ENCODE measurements at regions not wholly inside any gene's neighbourhood (a gene's known extent, or its start where the extent isn't known, plus 50 kb on each side); places are given as distances from the start of the nearest gene placed in this dataset.
A peak's percentile ranks its signal among the peaks of the same experiment; 100 is the strongest.

DNA sequence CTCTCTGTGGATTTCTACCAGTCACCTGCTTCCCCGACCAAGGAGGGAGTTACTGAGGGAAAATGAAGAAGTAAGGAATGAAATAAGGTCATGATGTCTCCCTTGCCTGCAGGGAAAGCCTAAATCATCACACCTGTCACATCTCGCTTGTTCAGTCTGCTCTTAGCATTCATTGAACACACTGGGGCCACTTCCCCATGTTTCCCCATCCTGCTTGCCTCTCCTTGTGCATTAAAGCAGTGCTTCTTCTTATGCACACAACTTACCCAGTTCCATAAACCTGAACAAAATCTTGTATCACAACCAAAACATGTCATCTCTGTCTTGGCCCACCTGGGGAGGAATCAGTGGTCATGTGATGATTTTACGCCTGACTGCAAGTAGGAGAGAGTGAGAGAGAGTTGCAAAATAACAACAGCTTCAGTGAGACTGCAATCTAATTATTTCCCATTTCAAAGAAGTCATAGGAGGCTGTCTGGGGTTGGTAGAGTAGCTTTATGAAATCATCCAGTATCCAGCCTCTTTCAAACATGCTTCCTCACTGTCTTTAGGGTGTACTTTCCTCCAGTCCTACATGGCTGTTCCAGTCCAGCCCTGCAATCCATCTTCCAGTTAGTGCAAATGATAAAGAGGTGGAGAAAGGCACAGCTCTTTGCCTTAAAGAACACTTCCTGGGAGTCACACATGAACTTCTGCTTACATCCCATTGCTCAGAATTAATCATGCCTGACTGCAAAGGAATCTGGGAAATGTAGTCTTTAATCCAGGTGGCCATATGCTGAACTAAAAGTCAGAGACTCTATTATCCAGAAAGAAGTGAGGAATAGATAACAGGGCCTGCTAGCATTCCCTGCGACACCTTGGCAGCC, 220.1 kb downstream of the HAUS1 start (continued):
- TF ChIP-seq, protein P1, sequence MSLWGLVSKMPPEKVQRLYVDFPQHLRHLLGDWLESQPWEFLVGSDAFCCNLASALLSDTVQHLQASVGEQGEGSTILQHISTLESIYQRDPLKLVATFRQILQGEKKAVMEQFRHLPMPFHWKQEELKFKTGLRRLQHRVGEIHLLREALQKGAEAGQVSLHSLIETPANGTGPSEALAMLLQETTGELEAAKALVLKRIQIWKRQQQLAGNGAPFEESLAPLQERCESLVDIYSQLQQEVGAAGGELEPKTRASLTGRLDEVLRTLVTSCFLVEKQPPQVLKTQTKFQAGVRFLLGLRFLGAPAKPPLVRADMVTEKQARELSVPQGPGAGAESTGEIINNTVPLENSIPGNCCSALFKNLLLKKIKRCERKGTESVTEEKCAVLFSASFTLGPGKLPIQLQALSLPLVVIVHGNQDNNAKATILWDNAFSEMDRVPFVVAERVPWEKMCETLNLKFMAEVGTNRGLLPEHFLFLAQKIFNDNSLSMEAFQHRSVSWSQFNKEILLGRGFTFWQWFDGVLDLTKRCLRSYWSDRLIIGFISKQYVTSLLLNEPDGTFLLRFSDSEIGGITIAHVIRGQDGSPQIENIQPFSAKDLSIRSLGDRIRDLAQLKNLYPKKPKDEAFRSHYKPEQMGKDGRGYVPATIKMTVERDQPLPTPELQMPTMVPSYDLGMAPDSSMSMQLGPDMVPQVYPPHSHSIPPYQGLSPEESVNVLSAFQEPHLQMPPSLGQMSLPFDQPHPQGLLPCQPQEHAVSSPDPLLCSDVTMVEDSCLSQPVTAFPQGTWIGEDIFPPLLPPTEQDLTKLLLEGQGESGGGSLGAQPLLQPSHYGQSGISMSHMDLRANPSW (CRISPR knock-in tag; IDR thresholded peaks at IDR 0.05), result no peak
- TF ChIP-seq, protein P2, sequence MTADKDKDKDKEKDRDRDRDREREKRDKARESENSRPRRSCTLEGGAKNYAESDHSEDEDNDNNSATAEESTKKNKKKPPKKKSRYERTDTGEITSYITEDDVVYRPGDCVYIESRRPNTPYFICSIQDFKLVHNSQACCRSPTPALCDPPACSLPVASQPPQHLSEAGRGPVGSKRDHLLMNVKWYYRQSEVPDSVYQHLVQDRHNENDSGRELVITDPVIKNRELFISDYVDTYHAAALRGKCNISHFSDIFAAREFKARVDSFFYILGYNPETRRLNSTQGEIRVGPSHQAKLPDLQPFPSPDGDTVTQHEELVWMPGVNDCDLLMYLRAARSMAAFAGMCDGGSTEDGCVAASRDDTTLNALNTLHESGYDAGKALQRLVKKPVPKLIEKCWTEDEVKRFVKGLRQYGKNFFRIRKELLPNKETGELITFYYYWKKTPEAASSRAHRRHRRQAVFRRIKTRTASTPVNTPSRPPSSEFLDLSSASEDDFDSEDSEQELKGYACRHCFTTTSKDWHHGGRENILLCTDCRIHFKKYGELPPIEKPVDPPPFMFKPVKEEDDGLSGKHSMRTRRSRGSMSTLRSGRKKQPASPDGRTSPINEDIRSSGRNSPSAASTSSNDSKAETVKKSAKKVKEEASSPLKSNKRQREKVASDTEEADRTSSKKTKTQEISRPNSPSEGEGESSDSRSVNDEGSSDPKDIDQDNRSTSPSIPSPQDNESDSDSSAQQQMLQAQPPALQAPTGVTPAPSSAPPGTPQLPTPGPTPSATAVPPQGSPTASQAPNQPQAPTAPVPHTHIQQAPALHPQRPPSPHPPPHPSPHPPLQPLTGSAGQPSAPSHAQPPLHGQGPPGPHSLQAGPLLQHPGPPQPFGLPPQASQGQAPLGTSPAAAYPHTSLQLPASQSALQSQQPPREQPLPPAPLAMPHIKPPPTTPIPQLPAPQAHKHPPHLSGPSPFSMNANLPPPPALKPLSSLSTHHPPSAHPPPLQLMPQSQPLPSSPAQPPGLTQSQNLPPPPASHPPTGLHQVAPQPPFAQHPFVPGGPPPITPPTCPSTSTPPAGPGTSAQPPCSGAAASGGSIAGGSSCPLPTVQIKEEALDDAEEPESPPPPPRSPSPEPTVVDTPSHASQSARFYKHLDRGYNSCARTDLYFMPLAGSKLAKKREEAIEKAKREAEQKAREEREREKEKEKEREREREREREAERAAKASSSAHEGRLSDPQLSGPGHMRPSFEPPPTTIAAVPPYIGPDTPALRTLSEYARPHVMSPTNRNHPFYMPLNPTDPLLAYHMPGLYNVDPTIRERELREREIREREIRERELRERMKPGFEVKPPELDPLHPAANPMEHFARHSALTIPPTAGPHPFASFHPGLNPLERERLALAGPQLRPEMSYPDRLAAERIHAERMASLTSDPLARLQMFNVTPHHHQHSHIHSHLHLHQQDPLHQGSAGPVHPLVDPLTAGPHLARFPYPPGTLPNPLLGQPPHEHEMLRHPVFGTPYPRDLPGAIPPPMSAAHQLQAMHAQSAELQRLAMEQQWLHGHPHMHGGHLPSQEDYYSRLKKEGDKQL (CRISPR knock-in tag; IDR thresholded peaks at IDR 0.05; ENCODE audit: borderline replicate concordance), result no peak
- TF ChIP-seq ZNF696 (CRISPR knock-in tag; conservative IDR thresholded peaks at IDR 0.05) (no peak), C11orf30 (IDR thresholded peaks at IDR 0.05; ENCODE audit: low read depth) (no peak), BRD4 (IDR thresholded peaks at IDR 0.05) (no peak), ZNF75A (CRISPR knock-in tag; IDR thresholded peaks at IDR 0.05) (no peak), KLF1 (tag; IDR thresholded peaks at IDR 0.05) (no peak), ZNF780A (CRISPR knock-in tag; IDR thresholded peaks at IDR 0.05) (no peak), IRF2 (CRISPR knock-in tag; IDR thresholded peaks at IDR 0.05) (no peak), ZNF695 (CRISPR knock-in tag; IDR thresholded peaks at IDR 0.05) (no peak), ELF1 (tag; IDR thresholded peaks at IDR 0.05) (peak; percentile 51; the same call in 1 of the 2 replicates), RBBP5 (IDR thresholded peaks at IDR 0.05; ENCODE audit: borderline replicate concordance, insufficient read depth, low read length, poor library complexity, severe bottlenecking) (no peak), ZNF76 (CRISPR knock-in tag; IDR thresholded peaks at IDR 0.05; ENCODE audit: borderline replicate concordance) (no peak), CEBPG (CRISPR knock-in tag; IDR thresholded peaks at IDR 0.05) (0 out of 2 replicates have a peak, but pooled peaks have one; percentile 30), CEBPG (tag; conservative IDR thresholded peaks at IDR 0.05 in 1 of 2, IDR thresholded peaks at IDR 0.05 in 1 of 2) (no peak)
- TF ChIP-seq, protein P3, sequence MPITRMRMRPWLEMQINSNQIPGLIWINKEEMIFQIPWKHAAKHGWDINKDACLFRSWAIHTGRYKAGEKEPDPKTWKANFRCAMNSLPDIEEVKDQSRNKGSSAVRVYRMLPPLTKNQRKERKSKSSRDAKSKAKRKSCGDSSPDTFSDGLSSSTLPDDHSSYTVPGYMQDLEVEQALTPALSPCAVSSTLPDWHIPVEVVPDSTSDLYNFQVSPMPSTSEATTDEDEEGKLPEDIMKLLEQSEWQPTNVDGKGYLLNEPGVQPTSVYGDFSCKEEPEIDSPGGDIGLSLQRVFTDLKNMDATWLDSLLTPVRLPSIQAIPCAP (CRISPR knock-in tag; IDR thresholded peaks at IDR 0.05; ENCODE audit: borderline replicate concordance), result no peak
